HG02970 (cell line): ENCODE measurements at regions not wholly inside any gene's neighbourhood (a gene's known extent, or its start where the extent isn't known, plus 50 kb on each side); places are given as distances from the start of the nearest gene placed in this dataset.

Experiments
- ATAC-seq: cut with Tn5 transposase; IDR thresholded peaks from one replicate; pipeline ENCODE4 v1.9.1; 2021; ENCODE audit warnings: mild to moderate bottlenecking, moderate library complexity, moderate number of reproducible peaks; ENCODE audit not compliant: unreplicated experiment, low FRiP score

DNA sequence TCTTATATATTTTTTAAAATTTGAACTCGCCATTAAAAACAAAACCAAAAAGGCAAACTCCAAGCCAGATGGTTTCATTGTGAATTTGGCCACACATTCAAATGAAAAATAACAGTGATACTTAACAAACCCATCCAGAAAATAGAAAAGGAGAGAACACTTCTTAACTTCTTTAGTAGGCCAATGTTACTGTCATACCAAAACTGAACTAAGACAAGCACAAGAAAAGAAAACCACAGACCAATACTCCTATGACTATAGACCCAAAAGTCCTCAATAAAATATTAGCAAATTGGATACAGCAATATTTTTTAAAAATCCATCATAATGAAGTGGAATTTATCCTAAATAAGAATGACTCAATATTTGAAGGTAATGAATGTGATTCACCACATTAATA, 73.5 kb upstream of the ALDH1A3 start:
- ATAC-seq = no peak

DNA sequence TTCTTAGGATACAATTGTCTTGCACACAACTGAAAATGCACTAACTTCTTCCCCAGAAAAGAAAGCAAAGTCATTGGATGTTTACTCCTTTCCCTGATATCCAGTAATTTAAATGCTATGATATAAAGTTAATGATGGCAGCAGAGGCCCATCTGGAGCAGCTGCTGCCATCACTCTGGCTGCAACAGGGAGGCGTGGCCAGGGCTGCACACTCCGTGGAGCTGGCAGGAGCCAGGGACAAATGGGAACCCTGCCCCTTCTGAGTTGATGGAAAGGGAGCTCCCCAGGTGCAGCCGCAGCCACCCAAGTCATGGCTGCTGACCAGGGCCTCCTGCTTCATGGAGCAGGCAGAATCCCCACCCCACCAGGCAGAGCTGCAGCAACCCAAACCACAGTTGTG, 72.6 kb upstream of the ALDH1A3 start:
- ATAC-seq = no peak

DNA sequence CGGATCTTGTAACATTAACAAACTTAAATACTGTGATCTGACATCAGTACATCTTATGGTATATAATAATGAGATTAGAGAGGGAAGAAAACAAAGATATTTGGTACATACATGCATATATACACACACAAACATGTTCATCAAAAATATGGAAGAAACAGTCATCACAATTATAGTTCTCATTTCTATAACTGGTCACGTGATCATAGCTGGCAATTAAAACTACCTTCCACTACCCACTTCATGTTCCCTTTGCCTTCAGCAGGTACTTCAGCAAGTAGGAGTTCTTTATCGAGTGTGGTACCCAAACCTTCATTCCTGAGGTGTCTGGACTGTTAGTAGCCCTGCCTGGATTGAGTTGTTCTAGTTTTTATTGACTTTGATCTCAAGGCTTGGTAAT, 70.9 kb upstream of the ALDH1A3 start:
- no peak for ATAC-seq

GRCh38 chr15:100809151-100809550, 70.5 kb upstream of the ALDH1A3 start:
- ATAC-seq = no peak

DNA sequence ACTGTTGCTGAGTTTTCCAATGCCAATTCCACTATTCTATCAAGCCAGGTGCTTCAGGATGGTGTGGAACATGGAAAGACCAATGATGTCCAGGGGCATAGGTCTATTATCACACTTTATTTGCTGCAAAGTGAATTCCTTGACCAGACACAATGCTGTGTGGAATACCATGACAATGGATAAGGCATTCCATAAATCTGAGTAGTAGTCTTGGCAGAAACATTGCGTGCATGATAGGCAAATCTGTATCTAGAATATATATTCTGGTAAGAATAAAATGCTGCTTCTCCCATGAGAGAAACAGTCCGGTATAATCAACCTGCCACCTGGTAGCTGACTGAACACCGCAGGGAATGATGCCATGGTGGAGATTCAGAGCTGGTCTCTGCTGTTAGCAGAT, 70.0 kb upstream of the ALDH1A3 start:
- ATAC-seq = no peak

DNA sequence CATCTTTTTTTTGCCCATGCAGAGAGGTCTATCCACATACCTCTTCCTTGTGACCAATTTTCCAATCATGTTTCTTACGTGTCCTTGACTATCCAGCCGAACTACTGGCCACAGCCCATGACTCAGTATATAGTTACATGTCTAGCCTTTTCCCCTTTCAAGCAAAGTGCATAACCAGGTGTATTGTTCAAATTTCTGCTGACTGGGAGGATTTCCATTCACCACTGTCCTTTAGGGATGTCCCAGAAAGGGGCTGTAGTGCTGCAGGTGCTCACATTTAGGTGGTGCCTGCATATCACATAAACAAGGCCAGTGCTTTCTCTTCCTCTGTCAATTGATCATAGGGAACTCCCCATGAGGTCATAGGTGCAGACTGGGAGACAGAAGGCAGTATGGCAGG, 69.4 kb upstream of the ALDH1A3 start:
- ATAC-seq = no peak

DNA sequence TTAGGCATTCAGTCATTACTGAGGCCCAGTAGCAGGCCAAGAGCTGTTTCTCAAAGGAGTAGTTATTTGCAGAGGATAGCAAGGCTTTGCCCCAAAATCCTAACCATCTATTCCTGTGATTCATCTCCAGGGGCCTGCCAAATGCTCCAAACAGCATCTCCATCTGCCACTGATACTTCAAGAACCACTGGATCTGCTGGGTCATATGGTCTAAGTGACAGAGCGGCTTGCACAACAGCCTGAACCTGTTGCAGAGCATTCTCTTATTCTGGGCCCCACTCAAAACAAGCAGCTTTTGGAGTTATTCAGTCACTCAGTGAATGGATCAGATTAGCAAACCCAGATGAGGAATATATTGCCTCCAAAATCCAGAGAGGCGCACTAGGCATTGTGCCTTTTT, 68.8 kb upstream of the ALDH1A3 start:
- ATAC-seq = no peak

DNA sequence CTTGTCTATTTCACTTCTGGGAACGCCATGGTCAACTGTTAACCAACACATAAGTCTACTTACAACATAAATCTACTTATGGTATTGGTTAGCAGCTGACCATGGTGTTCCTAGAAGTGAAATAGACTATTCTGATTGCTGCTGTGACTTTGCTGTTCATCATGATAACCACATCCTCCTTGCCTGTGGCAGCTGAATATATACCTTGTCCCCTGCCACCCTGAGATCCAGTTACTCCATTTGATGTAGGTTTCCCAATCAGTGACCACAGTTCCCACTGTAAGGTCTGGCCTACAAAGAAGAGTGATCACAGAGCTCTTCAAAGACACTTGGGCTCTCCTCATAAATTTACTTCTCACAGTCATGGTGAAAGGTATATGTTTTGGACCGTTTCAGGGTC, 66.8 kb upstream of the ALDH1A3 start:
- ATAC-seq = no peak

GRCh38 chr15:100818927-100819326, 60.7 kb upstream of the ALDH1A3 start:
- no peak for ATAC-seq

GRCh38 chr15:100820528-100820927, 59.1 kb upstream of the ALDH1A3 start:
- no peak for ATAC-seq

- no peak for ATAC-seq
Observed at GRCh38 chr15:100821327-100821726, 58.3 kb upstream of the ALDH1A3 start.

- no peak for ATAC-seq
Observed at GRCh38 chr15:100824211-100824610, 55.4 kb upstream of the ALDH1A3 start.

DNA sequence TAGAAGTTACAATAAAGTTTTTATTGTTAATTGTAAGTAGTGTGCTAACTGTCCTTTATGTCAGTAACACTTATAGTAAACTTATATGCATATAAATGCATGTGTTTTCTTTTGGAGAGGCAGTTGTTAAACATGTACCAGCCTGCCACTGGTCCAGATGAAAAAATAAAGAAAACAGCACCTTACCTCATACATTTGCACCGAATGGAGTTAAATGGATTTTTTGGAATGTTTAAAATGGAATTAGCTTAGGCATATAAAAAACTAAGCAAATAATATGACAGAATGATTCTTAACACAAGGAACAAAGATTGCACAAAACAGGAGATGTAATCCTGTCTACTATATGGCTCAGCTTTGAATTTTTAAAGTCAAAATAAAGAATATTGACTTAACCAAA, 50.2 kb upstream of the ALDH1A3 start:
- ATAC-seq = no peak
